Body of pancreas (tissue), 4 donors: ENCODE measurements at regions not wholly inside any gene's neighbourhood (a gene's known extent, or its start where the extent isn't known, plus 50 kb on each side); places are given as distances from the start of the nearest gene placed in this dataset.

Source experiments
- POLR2A ChIP-seq, 3 donors: fragments of 450-650 bp; IDR thresholded peaks; one replicate each; pipeline ENCODE4 v1.6.1; 2016; ENCODE audit warnings: antibody characterized with exemption in 3 of 3, mild to moderate bottlenecking in 2 of 3
- TF ChIP-seq, protein P1 (sequence below), 7 experiments: fragments of 450-650 bp in 4 of 7; fragments of 200-600 bp in 3 of 7; sonication (generic) in 3 of 7; IDR thresholded peaks; one replicate each; pipeline ENCODE4 v1.5.1; 2016 to 2019; ENCODE audit warnings: antibody characterized with exemption in 7 of 7

DNA sequence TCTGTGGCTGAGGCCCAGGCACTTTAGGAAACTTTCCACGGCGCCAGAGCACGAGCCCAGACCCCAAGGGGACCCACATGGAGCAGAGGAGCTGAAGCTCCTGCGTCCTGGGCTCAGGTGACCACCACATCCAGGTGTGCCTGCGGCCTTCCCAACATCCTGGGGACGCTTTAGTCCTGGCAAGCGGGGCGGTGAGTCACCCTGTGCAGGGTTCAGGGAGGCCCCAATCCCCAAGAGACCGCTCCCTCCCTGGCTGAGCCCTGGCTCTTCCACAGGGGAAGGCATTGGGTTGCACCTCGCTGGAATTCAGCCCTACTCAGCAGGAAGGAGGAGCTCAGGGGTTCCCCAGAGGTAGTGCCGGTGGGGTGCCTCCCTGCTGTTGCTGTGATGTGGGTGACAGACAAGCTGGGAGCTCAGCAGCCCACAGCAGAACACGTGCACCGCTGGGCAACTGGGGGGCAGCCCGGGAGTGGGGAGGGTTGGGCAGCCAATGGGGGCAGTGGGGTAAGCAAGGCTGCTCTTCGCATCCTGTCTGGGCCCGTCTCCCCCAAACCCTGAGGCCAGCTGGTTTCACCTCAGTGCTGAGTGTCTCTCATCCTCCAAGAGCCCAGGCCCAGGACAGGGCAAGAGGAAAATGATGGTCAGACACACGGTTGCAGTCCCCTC is 802.8 kb downstream of the BRD1 start:
- TF ChIP-seq, protein P1, sequence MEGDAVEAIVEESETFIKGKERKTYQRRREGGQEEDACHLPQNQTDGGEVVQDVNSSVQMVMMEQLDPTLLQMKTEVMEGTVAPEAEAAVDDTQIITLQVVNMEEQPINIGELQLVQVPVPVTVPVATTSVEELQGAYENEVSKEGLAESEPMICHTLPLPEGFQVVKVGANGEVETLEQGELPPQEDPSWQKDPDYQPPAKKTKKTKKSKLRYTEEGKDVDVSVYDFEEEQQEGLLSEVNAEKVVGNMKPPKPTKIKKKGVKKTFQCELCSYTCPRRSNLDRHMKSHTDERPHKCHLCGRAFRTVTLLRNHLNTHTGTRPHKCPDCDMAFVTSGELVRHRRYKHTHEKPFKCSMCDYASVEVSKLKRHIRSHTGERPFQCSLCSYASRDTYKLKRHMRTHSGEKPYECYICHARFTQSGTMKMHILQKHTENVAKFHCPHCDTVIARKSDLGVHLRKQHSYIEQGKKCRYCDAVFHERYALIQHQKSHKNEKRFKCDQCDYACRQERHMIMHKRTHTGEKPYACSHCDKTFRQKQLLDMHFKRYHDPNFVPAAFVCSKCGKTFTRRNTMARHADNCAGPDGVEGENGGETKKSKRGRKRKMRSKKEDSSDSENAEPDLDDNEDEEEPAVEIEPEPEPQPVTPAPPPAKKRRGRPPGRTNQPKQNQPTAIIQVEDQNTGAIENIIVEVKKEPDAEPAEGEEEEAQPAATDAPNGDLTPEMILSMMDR (IDR thresholded peaks at IDR 0.05), result no peak
- TF ChIP-seq POLR2A (IDR thresholded peaks at IDR 0.05), result no peak
